Small intestine (tissue), 7 donors: ENCODE measurements at regions not wholly inside any gene's neighbourhood (a gene's known extent, or its start where the extent isn't known, plus 50 kb on each side); places are given as distances from the start of the nearest gene placed in this dataset.

ENCODE experiments used
- DNase-seq, 2 donors: peaks; one replicate each; pipeline versions ENCODE4 v3.0.0 to v3.0.0-alpha.2; 2013
- FAIRE-seq: peaks from 2 replicates; lab custom pipeline; 2012; peaks lifted over from hg19 to GRCh38; lab: Jason Lieb, UNC
- H3K27ac ChIP-seq, 3 donors: one replicate each; pipeline ENCODE4 v1.5.1; 2013; ENCODE audit warnings: low read length in 2 of 3, mild to moderate bottlenecking in 2 of 3, control low read depth in 1 of 3, inconsistent platforms in 1 of 3, low read depth in 1 of 3, moderate library complexity in 1 of 3
- H3K27me3 ChIP-seq, 3 donors: one replicate each; pipeline ENCODE4 v1.6.1; 2013; ENCODE audit warnings: low read length in 3 of 3, inconsistent platforms in 1 of 3; ENCODE audit not compliant: control insufficient read depth in 3 of 3, insufficient read depth in 3 of 3
- H3K36me3 ChIP-seq, 3 donors: one replicate each; pipeline ENCODE4 v1.6.1; 2013; ENCODE audit warnings: low read length in 3 of 3, inconsistent platforms in 1 of 3, low read depth in 1 of 3, mild to moderate bottlenecking in 1 of 3, moderate library complexity in 1 of 3; ENCODE audit not compliant: control insufficient read depth in 3 of 3, insufficient read depth in 2 of 3
- H3K4me1 ChIP-seq, 3 donors: one replicate each; pipeline ENCODE4 v1.6.1; 2013; ENCODE audit warnings: low read length in 2 of 3, inconsistent platforms in 1 of 3, low read depth in 1 of 3, mild to moderate bottlenecking in 1 of 3, moderate library complexity in 1 of 3; ENCODE audit not compliant: control insufficient read depth in 3 of 3, insufficient read depth in 2 of 3
- H3K4me3 ChIP-seq, 3 donors: one replicate each; pipeline ENCODE4 v1.5.1; 2013; ENCODE audit warnings: low read length in 3 of 3, control low read depth in 1 of 3, inconsistent platforms in 1 of 3, low read depth in 1 of 3, mild to moderate bottlenecking in 1 of 3, moderate library complexity in 1 of 3
- H3K9me3 ChIP-seq, 2 donors: one replicate each; pipeline ENCODE4 v1.6.1; 2013; ENCODE audit warnings: low read depth in 1 of 2, low read length in 1 of 2; ENCODE audit not compliant: control insufficient read depth in 2 of 2, insufficient read depth in 1 of 2
- WGBS, 3 donors: extraction: QIAGEN DNeasy Blood & Tissue Kit; methylation state at CpG; one replicate each; pipeline ENCODE4 v1.1.7; 2013; 5-methylcytosine and 5-hydroxymethylcytosine counted together
- donor health status: healthy with polysubstance abuse.
- donor health status: control.
- donor health status: control.
- donor health status: Bipolar disorder and iron deficiency.
- donor health status: healthy.

DNA sequence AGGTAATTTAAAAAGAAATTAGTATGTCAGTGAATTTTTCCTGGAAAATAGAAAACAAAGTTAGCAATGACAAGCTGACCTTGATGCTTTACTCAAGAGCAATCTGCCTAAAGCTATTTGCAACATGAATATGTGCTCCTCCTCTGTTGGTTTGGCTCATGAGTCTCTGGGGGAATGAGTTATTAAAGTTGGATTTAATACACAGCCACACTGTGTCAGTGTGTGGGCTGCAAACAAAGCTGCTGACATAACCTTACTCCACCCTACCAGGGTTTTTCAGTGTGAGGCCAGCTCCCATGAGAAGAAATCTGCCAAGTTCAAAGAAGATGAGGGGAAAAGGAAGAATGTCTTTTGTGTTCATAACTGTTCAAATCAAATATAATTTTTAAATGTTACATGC, 280.5 kb downstream of the TLL1 start:
- no peak overlapping the region for H3K27ac ChIP-seq
- H3K36me3 ChIP-seq: no peaks in the 10 kb centered on the region
- H3K4me1 ChIP-seq: no peaks in the 10 kb centered on the region
- H3K27me3 ChIP-seq: no peaks in the 10 kb centered on the region
- no peak overlapping the region for H3K4me3 ChIP-seq
- DNase-seq (no peak), FAIRE-seq (no peak)
- H3K9me3 ChIP-seq: no peaks in the 10 kb centered on the region

DNA sequence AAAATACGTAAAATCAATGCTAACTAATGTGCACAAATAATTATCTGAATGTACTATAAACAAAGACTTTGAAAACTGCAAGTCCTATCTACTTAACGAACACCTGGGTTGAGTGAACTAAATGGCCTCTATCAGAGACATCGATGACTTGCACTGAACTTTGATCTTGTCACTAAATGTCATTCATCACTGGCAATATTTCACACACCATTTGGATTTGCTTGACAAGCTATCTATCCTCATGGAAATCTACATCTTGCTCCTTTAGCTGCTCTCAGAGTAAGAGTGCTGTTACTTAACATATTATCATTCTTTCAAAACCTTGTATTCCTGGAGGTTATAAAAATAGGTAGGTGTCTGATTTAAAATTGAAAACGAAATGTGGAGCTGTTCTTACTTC, 289.3 kb downstream of the TLL1 start:
- no peak overlapping the region for H3K27ac ChIP-seq
- 17 to 45% (median 29%) methylated on average over 4 of the region's 4 CpGs for WGBS, 3 donors
- no peaks in the 10 kb centered on the region for H3K27me3 ChIP-seq
- no peaks in the 10 kb centered on the region for H3K4me1 ChIP-seq
- FAIRE-seq: no peak
- no peaks in the 10 kb centered on the region for H3K36me3 ChIP-seq
- H3K9me3 ChIP-seq: no peaks in the 10 kb centered on the region
- peak in 1 of 2 donors; percentile 15 for DNase-seq
- H3K4me3 ChIP-seq: no peak overlapping the region

DNA sequence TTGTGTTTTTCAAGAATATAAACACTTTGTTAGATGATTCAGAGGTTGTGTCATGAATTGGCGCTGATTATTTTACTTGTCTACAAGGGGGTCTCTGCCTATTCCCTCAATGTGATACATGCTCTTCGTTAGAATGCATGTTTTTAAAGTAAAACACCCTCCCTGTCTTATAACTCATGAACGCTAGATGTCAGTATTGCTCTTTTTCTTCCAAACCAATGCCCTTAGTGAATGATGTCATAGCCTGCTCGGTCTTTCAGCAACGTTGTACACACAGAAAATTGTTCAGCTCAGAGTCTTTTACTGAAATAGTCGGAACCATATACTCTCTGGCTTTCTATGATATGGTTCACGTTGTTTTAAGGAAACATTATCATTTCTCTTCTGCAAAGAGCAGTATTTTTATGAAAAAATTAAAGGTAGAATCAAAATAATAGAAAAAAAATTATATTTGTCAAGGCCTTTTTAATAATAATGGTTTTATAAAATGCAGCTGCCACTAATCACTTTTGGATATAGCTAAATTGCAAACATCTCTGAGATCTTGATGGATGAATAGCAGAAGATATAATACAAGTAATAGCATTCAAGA, 292.9 kb downstream of the TLL1 start:
- FAIRE-seq: no peak
- 1% methylated on average over 7 of the region's 7 CpGs for WGBS, 3 donors

DNA sequence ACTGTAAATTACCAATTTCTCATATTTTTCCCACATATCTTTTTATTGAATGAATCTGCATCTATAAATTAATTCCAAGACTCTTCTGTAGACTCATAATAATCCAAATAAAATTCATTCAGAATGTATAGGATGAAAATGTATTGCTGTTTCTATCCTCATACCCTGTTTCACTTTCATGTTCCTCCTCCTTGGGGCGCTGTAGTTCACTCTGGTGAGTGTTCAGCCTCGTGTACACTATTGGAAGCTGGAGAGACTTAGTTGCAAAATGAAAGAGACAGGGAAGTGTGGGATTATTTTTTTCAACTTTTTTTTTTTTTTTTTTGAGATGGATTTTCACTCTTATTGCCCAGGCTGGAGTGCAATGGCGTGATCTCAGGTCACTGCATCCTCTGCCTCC, 296.1 kb downstream of the TLL1 start:
- Histone ChIP-seq H3K36me3 (no peaks in the 10 kb centered on the region), H3K27me3 (no peaks in the 10 kb centered on the region), H3K4me1 (no peaks in the 10 kb centered on the region), H3K9me3 (peaks cover 0 to 3% of the 10 kb centered on the region in 2 donors), H3K4me3 (no peak overlapping the region), H3K27ac (no peak overlapping the region)
- no peak for FAIRE-seq
- peak in 1 of 2 donors; percentile 4 for DNase-seq
- 48 to 57% (median 55%) methylated on average over 3 of the region's 3 CpGs for WGBS, 3 donors

More for the DNA sequence above, 292.9 kb downstream of the TLL1 start:
- DNase-seq: peak; percentile 67 to 77
- Histone ChIP-seq H3K36me3 (no peaks in the 10 kb centered on the region), H3K4me1 (no peaks in the 10 kb centered on the region), H3K27me3 (no peaks in the 10 kb centered on the region), H3K9me3 (no peaks in the 10 kb centered on the region), H3K4me3 (no peak overlapping the region), H3K27ac (no peak overlapping the region)

DNA sequence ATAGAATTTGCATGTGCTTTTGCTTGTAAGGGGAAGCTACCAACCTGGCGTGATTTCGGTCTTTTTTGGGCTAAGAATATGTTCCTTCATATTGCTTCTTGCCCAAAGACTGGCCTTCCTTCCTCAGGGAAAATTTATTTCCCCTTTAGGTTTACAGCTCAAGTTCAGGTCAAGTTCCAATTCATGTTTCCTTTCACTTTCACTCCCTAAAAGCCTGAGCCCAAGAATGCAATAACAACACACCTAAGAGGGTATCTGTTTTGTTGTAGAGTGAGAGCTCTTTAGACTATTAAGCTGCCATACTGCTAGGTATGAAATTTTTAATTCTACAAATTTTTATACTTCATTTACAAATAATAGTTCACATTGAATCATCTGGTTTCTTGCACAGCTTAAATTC, 299.6 kb downstream of the TLL1 start:
- Histone ChIP-seq H3K27me3 (no peaks in the 10 kb centered on the region), H3K4me1 (no peaks in the 10 kb centered on the region), H3K36me3 (no peaks in the 10 kb centered on the region), H3K9me3 (peaks cover 0 to 3% of the 10 kb centered on the region in 2 donors), H3K27ac (no peak overlapping the region), H3K4me3 (no peak overlapping the region)
- WGBS, 3 donors: 0 to 60% (median 33%) methylated on average over 2 of the region's 2 CpGs
- peak; percentile 28 to 49 for DNase-seq
- no peak for FAIRE-seq

DNA sequence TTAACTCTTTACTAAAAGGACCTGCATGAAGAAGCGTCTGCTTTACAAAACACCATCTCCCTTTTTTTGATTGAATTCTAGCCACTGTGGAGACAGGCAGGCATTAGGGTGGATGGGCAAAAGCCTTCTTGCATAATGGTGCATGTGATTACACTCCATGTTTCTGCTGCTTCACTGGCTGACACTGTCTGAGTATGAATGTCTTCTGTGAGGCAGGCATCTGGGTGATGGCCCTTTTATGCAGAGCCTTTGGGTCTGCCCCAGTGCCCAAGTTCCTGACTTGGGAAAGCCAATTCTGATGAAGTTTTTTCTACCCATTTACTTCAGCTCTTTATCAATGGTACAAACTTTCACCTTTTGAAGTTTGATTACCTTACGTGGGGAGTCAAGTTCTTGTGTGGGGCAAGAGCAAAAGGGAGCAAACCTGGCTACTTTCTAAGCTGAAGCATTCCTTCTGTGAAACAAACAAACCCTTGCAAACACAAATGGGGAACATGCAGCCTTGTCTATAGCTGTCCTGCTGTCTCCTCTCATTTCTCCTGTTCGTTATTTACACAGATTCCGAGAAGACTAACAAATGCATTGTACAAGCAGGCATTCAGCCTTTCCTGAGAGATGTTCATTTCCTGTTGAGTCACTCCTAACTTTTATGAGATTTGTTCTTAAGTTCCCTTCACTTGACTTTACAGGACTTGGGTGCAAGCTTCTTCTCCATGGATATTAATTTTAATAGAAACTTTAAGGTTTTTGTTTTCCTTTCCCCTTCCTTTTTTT, 301.9 kb downstream of the TLL1 start:
- FAIRE-seq (no peak), DNase-seq (no peak)
- H3K27me3 ChIP-seq: no peaks in the 10 kb centered on the region
- no peaks in the 10 kb centered on the region for H3K36me3 ChIP-seq
- H3K9me3 ChIP-seq: peaks cover 0 to 3% of the 10 kb centered on the region in 2 donors
- WGBS, 3 donors: 69 to 86% (median 85%) methylated on average over 4 of the region's 4 CpGs
- no peak overlapping the region for H3K27ac ChIP-seq
- H3K4me1 ChIP-seq: no peaks in the 10 kb centered on the region
- no peak overlapping the region for H3K4me3 ChIP-seq

DNA sequence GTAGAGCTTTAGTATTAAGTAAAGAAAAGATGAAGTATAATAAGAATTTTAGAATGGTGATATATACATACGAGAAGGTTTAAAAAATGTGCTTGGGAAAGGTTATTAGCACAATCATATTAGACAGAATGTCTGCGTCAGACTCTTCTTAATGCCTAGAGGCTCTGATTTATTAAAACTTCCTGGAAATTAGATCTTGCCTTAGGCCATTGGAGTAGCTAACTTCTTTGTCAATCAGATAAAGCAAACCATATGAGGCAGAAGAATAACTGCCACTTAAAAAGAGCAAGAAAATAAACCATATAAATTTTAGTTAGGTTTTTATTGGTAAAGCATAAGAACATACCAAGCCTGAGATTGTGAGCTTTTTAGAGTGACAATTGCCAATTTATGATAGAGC, 309.1 kb downstream of the TLL1 start:
- H3K36me3 ChIP-seq: no peaks in the 10 kb centered on the region
- no peaks in the 10 kb centered on the region for H3K27me3 ChIP-seq
- no peak overlapping the region for H3K27ac ChIP-seq
- no peak for FAIRE-seq
- no peaks in the 10 kb centered on the region for H3K4me1 ChIP-seq
- no peaks in the 10 kb centered on the region for H3K9me3 ChIP-seq
- no peak for DNase-seq
- H3K4me3 ChIP-seq: no peak overlapping the region
- 76 to 86% (median 80%) methylated on average over 2 of the region's 2 CpGs for WGBS, 3 donors

DNA sequence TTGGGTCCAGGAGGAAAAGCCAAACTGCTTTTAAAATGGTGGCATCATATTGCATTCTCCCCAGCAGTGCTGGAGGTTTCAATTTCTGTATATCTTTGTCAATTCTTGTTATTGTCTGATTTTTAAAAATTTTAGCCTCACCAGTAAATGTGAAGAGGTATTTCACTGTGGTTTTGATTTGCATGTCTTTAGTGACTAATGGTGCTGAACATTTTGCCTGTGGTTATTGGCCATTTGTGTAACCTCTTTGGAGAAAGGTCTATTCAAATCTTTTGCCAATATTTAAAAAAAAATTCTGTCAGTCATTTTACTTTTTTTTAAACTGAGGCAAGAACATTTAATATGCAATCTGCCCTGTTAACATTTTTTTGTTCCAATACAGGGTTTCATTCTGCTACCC, 322.1 kb downstream of the TLL1 start:
- no peaks in the 10 kb centered on the region for H3K4me1 ChIP-seq
- H3K4me3 ChIP-seq: no peak overlapping the region
- FAIRE-seq (no peak), DNase-seq (no peak)
- no peaks in the 10 kb centered on the region for H3K36me3 ChIP-seq
- H3K9me3 ChIP-seq: no peaks in the 10 kb centered on the region
- no peak overlapping the region for H3K27ac ChIP-seq
- no peaks in the 10 kb centered on the region for H3K27me3 ChIP-seq
